Panc1 (cell line): ENCODE measurements at regions not wholly inside any gene's neighbourhood (a gene's known extent, or its start where the extent isn't known, plus 50 kb on each side); places are given as distances from the start of the nearest gene placed in this dataset.

Source experiments
- ATAC-seq: fragments of 200-7000 bp; cut with Tn5 transposase; 2 replicates; pipeline ENCODE4 v1.9.1; 2020; ENCODE audit warnings: mild to moderate bottlenecking, moderate library complexity
- BruUV-seq: library from RNA; stranded (reverse); fragments of 400-500 nt; replicated peaks from 2 replicates; lab custom pipeline; 2021; lab: Mats Ljungman, UMichigan
- CTCF ChIA-PET: fragments of 300-600 bp; sonication (Branson Sonifier 250); formaldehyde crosslinking; loops from one replicate; lab custom pipeline; 2022; ENCODE audit warnings: antibody characterized with exemption; lab: Charles Lee
- POLR2A ChIA-PET: fragments of 300-600 bp; sonication (Branson Sonifier 250); formaldehyde crosslinking; loops from one replicate; lab custom pipeline; 2022; ENCODE audit warnings: antibody characterized with exemption; lab: Charles Lee
- DNase-seq: peaks from one replicate; pipeline ENCODE4 v3.0.0-alpha.2; 2010; ENCODE audit warnings: low read depth, low spot score
- H3K27ac ChIP-seq: 2 replicates; pipeline ENCODE4 v1.5.1; 2011; ENCODE audit warnings: mild to moderate bottlenecking, low read length, inconsistent platforms
- H3K27me3 ChIP-seq: fragments of 200-500 bp; sonication (Bioruptor generic); 2 replicates; pipeline ENCODE4 v1.6.0; 2014; ENCODE audit warnings: low read length, inconsistent platforms; ENCODE audit not compliant: control insufficient read depth, insufficient read depth
- H3K36me3 ChIP-seq: fragments of 200-500 bp; sonication (Bioruptor generic); 2 replicates; pipeline ENCODE4 v1.5.1; 2014; ENCODE audit warnings: inconsistent platforms, mild to moderate bottlenecking, low read length, moderate library complexity; ENCODE audit not compliant: control insufficient read depth, insufficient read depth
- H3K4me1 ChIP-seq: 2 replicates; pipeline ENCODE4 v1.5.1; 2011; ENCODE audit warnings: inconsistent platforms, mild to moderate bottlenecking, low read length, moderate library complexity; ENCODE audit not compliant: control insufficient read depth, insufficient read depth
- H3K4me3 ChIP-seq, 2 experiments: 2 replicates each; pipeline ENCODE4 v1.5.1; 2011 to 2012; ENCODE audit warnings: low read depth in 2 of 2, low read length in 2 of 2, mild to moderate bottlenecking in 2 of 2, inconsistent platforms in 1 of 2, moderate library complexity in 1 of 2
- H3K9me3 ChIP-seq: fragments of 200-500 bp; sonication (Bioruptor generic); 2 replicates; pipeline ENCODE4 v1.5.1; 2014; ENCODE audit warnings: low read depth, mild to moderate bottlenecking, inconsistent platforms, low read length, moderate library complexity; ENCODE audit not compliant: control insufficient read depth, insufficient read depth
- POLR2AphosphoS5 ChIP-seq: IDR thresholded peaks from 2 replicates; pipeline ENCODE4 v1.6.1; 2012; ENCODE audit warnings: mild to moderate bottlenecking, low read depth, low read length, moderate library complexity
- SIN3A ChIP-seq: IDR thresholded peaks from 2 replicates; pipeline ENCODE4 v1.6.1; 2012; ENCODE audit warnings: low read depth, mild to moderate bottlenecking, low read length, moderate library complexity, borderline replicate concordance; ENCODE audit not compliant: insufficient read depth
- TCF7L2 ChIP-seq: IDR thresholded peaks from 2 replicates; pipeline ENCODE4 v1.6.1; 2011; ENCODE audit warnings: mild to moderate bottlenecking, low read depth, low read length, inconsistent platforms
- in situ Hi-C: cut with HindIII; loops from 2 replicates; pipeline ENCODE4 v1.10.0; 2016; ENCODE audit warnings: low sequenced_read_pairs, low pct_unique_long_range_greater_than_20kb
- intact Hi-C: fragments of 100-400 bp; cut with micrococcal nuclease; formaldehyde crosslinking; loops from one replicate; pipeline ENCODE4 v1.10.0; 2022; ENCODE audit not compliant: unreplicated experiment
- TF ChIP-seq, protein P1 (sequence below), 2 experiments: IDR thresholded peaks; 2 replicates each; pipeline ENCODE4 v1.6.1; 2011 to 2012; ENCODE audit warnings: low read depth in 2 of 2, control low read depth in 1 of 2, low read length in 1 of 2, mild to moderate bottlenecking in 1 of 2, moderate library complexity in 1 of 2; ENCODE audit not compliant: insufficient read depth in 1 of 2
- TF ChIP-seq, protein P2 (sequence below): fragments of 450-650 bp; IDR thresholded peaks from 2 replicates; pipeline ENCODE4 v1.5.1; 2017; ENCODE audit warnings: mild to moderate bottlenecking

DNA sequence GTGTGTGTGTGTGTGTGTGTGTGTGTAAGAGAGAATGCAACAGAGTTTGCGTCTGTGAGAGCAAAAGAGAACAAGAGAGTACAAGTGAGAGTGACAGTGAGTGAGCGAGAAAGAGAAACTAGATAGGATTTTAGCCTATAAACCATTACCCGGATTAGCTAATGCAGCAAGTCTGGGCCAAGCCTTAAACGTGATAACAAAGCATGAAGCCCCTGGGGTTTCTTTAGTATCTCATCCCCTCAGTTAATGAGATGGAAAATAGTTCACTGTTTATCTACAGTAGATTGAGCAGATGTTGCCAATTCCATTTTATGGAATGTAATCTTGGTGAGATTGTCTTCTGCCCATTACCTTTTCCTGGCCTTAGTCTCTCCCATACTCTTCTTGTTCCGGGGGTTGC is 114.5 kb downstream of the MAT2B start:
- Histone ChIP-seq H3K36me3 (no peaks in the 10 kb centered on the region), H3K4me1 (no peaks in the 10 kb centered on the region), H3K9me3 (no peaks in the 10 kb centered on the region), H3K27me3 (peaks cover 4% of the 10 kb centered on the region; the same call in 1 of the 2 replicates), H3K4me3 (no peak overlapping the region), H3K27ac (no peak overlapping the region)
- in situ Hi-C loops (no loop called here), intact Hi-C loops (no loop called here)
- ChIA-PET CTCF (no interaction called here), POLR2A (no interaction called here)
- DNase-seq (no peak), ATAC-seq (no peak)
- no peak for TF ChIP-seq SIN3A
- TF ChIP-seq, protein P1, sequence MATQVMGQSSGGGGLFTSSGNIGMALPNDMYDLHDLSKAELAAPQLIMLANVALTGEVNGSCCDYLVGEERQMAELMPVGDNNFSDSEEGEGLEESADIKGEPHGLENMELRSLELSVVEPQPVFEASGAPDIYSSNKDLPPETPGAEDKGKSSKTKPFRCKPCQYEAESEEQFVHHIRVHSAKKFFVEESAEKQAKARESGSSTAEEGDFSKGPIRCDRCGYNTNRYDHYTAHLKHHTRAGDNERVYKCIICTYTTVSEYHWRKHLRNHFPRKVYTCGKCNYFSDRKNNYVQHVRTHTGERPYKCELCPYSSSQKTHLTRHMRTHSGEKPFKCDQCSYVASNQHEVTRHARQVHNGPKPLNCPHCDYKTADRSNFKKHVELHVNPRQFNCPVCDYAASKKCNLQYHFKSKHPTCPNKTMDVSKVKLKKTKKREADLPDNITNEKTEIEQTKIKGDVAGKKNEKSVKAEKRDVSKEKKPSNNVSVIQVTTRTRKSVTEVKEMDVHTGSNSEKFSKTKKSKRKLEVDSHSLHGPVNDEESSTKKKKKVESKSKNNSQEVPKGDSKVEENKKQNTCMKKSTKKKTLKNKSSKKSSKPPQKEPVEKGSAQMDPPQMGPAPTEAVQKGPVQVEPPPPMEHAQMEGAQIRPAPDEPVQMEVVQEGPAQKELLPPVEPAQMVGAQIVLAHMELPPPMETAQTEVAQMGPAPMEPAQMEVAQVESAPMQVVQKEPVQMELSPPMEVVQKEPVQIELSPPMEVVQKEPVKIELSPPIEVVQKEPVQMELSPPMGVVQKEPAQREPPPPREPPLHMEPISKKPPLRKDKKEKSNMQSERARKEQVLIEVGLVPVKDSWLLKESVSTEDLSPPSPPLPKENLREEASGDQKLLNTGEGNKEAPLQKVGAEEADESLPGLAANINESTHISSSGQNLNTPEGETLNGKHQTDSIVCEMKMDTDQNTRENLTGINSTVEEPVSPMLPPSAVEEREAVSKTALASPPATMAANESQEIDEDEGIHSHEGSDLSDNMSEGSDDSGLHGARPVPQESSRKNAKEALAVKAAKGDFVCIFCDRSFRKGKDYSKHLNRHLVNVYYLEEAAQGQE (IDR thresholded peaks at IDR 0.05; ENCODE audit: insufficient read depth in 1 of 2, low read depth in 2 of 2, low read length in 1 of 2) = no peak
- no peak for TF ChIP-seq TCF7L2
- TF ChIP-seq POLR2AphosphoS5 = no peak
- TF ChIP-seq, protein P2, sequence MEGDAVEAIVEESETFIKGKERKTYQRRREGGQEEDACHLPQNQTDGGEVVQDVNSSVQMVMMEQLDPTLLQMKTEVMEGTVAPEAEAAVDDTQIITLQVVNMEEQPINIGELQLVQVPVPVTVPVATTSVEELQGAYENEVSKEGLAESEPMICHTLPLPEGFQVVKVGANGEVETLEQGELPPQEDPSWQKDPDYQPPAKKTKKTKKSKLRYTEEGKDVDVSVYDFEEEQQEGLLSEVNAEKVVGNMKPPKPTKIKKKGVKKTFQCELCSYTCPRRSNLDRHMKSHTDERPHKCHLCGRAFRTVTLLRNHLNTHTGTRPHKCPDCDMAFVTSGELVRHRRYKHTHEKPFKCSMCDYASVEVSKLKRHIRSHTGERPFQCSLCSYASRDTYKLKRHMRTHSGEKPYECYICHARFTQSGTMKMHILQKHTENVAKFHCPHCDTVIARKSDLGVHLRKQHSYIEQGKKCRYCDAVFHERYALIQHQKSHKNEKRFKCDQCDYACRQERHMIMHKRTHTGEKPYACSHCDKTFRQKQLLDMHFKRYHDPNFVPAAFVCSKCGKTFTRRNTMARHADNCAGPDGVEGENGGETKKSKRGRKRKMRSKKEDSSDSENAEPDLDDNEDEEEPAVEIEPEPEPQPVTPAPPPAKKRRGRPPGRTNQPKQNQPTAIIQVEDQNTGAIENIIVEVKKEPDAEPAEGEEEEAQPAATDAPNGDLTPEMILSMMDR = no peak
- no TSS peak for BruUV-seq

DNA sequence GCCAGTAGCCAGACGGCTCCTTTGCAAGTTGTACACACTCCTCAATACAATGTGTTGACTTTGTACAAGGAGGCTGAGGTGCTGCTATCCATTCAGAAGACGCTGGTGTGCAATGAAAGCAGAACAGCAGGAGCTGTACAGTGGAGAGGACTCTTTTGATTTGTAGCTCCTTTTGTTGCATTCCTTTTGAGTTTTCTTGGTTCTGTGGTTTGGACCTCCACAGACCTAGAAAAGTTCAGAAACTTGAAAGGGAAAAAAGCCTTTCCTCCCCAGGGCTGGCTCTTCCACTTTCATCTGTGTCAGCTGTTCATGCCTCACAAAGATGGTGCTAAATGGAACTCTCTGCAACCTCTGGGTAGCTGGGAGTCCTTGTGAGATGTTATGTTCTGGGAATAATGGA is 117.4 kb downstream of the MAT2B start:
- ATAC-seq (no peak), DNase-seq (no peak)
- H3K4me1 ChIP-seq = no peaks in the 10 kb centered on the region
- POLR2A ChIA-PET = no interaction called here
- no peaks in the 10 kb centered on the region for H3K36me3 ChIP-seq
- in situ Hi-C loops = no loop called here
- intact Hi-C loops = no loop called here
- no peaks in the 10 kb centered on the region for H3K9me3 ChIP-seq
- H3K27me3 ChIP-seq = no peaks in the 10 kb centered on the region; the same call in 1 of the 2 replicates
- H3K27ac ChIP-seq = no peak overlapping the region
- no TSS peak for BruUV-seq
- CTCF ChIA-PET = no interaction called here
- TF ChIP-seq, protein P1 (IDR thresholded peaks at IDR 0.05; ENCODE audit: insufficient read depth in 1 of 2, low read depth in 2 of 2, low read length in 1 of 2) = no peak
- TF ChIP-seq SIN3A = no peak
- TF ChIP-seq, protein P2 = no peak
- TF ChIP-seq TCF7L2 = no peak
- TF ChIP-seq POLR2AphosphoS5 = no peak
- H3K4me3 ChIP-seq = no peak overlapping the region
